M059J (cell line): ENCODE measurements at regions not wholly inside any gene's neighbourhood (a gene's known extent, or its start where the extent isn't known, plus 50 kb on each side); places are given as distances from the start of the nearest gene placed in this dataset.

Experiments used
- DNase-seq: peaks from one replicate; pipeline ENCODE4 v3.0.0-alpha.2; 2012; ENCODE audit warnings: low read depth

DNA sequence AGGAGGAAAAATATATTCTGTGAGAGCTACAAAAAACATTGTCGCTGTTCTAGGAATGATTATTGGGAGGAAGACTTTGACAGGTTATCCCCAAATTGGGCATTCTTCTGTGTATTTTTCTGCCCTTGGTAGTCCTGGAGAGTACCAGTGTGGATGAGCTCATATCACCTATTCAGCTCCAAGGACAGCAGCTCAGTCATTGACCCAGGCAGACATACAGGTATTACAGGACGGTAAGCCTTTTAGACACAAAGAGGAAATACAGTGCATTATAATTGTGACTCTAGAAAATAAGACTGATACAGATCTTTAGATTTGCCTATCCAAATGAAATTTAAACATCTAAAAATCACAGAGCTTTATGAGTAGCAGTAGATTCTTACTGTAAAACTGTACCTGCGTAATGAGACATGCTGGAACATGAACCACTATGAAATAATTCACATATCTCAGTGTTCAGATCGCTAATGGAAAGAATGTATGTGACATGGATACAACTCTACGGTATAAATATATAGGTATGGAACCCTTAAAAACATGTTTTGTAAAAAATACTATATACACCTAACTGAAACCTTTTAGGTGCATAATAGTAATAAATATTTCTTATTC, 56.0 kb downstream of the PLK2 start:
- no peak for DNase-seq

DNA sequence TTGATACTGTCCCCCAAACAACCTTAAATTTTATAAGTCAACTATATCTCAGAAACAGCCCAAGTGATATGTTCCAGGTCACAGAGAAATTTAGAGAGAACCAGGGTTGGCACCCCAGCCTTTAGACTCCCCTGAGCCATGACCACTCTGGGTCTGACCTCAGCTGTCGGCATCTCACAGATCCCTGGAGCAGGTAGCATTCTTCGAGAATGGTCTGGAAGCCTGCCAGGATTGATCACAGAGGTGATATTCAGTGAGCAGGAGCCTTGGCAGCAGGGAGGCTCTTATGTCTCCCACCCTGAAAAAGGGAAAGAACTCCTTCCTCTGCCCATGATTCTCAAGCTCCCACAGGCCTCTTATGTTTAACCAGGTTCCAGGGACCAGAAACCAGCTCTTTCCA, 58.2 kb downstream of the PLK2 start:
- DNase-seq: no peak

DNA sequence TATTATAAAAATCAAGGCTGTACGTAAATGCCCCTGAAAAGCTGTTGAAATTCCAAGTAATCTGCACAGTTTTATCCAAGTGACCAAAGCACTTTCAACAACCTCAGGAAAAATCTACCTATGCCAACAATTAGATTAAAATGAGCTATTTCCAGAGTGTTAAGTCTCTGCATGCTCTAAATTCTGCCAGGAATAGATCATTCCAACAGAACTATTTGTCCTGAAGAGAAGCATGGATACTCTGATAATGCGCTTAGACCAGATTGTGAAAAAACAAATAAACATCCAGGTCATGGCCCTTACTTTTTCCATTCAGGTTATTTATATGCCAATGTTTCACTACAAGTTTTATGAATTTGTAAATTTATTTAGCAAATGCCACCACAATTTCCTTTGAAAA, 59.1 kb downstream of the PLK2 start:
- DNase-seq: no peak

DNA sequence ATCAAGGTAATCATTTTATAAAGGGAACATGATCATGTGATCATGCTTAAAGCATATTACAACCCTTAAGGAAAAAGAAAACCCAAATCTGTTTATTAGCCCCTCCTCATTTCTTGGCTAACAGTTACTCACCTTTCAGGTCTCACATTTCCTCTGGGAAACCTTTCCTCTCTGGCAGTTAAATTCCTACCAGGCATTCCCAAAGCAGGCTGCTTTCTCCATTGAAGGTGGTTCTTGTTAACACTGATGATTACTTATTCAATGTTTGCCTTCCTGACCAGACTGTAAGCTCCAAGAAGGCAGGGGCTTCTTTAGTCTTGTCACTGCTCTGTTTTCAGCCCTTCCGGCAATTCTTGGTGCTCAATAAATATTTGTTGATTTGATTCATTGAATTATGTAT, 59.9 kb downstream of the PLK2 start:
- DNase-seq: no peak

DNA sequence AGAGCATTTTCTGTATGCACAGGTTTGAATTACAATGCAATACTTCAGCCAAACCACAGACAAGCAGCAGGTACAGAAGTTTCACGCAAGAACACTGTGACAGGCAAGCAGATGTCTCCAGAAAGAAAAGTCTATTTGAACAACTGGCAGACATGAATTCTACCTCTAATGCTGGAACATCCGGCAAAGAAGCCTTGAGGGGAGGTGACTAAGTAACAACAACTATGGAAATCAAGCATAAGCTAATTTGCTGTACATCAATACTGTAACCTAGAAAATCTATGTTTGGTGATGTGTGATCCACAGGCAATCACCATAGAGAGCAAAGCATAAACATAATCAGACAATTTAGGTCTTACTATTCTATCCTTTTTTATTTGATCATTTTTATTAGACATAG, 65.5 kb downstream of the PLK2 start:
- peak; percentile 31 for DNase-seq

DNA sequence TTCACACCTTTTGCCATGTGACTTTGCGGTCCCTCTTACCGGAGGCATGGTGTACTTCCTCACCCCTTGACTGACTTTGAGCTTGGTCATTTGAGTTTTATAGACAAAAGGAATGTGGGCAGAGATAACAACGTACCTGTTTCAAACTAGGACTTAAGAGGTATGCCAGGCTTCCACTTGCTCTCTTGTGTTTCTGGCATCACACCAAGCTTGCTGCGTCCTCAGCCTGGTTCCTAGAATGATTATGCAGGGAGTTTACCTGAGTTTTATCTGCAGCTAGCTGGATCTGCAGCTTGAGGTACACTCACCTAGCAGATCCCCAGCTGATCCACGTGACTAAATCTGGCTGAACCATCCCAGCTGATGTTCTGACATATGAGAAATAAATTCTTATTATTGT, 66.2 kb downstream of the PLK2 start:
- no peak for DNase-seq

DNA sequence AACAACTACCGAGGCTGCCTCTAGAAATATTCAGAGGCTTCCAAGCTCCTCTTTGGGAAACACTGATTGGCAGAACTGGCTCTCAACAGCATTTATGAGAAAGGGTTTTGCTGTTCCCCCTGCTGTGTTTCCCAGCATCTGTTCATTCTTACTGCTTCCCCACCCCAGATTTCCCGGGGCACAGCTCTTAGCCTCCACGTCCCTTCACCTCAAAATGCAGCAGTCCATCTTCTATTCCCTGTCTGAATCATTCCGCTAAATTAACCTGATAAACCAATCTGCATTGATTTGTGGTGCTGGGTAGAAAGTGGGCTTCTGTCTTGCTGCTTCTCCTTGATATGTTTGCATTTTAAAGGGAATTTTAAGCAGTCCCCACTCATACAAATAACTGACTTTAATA, 67.4 kb downstream of the PLK2 start:
- DNase-seq: no peak

DNA sequence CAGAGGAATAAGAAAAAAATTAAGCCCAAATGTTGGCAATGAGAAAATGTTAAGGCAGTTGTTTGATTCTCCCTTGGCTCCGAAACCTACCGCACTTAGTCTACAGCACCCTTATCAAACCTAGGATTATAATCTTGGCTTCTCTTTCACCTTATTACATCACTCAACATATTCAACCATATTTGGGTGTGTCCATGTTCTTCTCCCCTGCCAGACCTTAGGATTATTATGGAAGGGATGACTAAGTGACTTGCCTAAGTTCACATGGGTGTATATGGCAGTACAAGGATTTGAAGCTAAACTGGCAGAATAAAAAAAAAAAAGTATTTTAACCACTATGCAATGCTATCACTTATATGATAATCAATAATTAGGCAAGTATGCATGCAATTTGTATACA, 76.4 kb downstream of the PLK2 start:
- no peak for DNase-seq

DNA sequence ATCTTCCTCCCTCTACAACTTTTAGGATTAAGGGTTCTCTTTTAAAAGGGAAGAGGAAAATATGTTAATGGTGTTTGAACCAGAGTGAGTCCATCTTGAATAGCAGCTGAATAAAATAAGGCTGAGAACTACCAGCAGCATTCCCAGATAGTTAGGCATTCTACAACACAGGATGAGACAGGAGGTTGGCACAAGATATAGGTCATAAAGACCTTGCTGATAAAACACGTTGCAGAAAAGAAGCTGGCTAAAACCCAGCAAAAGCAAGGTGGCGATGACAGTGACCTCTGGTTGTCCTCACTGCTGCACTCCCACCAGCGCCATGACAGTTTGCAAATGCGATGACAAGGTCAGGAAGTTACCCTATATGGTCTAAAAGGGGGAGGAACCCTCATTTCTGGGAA, 77.8 kb downstream of the PLK2 start:
- no peak for DNase-seq

DNA sequence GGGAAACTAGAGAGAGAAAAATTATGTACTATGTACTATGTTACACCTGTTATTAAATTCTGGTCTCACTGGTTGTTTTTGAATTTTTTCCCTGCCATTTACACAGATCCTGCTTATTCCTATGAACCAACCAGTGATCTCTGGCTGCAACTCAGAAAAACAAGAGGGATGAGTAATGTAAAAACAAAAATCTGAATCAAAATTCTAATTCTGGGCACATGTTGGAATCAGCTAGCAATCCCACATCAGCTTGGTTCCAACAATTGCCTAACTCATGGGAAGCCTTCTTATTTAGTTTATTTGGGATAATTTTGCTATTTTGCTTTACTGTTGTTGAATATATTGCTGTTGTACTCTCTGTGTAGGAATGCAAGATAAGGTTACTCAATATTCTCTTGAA, 78.3 kb downstream of the PLK2 start:
- DNase-seq: no peak

DNA sequence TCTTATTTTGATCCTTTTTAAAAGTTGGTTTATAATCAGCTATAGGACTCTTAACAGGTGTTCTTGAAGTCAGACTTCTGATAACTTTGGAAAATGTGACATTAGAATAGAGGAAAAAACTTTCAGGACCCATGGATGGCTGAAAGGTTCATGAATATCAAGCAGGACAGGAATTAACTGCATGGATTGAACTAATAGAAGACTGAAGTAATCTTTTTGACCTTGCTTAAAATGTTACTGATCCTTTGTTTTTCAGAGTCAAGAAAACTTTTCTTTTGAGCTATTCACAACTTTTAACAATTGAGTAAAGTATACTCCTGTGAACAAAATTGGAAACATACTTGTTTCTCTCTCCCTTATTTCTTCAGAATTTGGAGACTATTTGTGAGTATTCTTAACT, 79.2 kb downstream of the PLK2 start:
- no peak for DNase-seq

DNA sequence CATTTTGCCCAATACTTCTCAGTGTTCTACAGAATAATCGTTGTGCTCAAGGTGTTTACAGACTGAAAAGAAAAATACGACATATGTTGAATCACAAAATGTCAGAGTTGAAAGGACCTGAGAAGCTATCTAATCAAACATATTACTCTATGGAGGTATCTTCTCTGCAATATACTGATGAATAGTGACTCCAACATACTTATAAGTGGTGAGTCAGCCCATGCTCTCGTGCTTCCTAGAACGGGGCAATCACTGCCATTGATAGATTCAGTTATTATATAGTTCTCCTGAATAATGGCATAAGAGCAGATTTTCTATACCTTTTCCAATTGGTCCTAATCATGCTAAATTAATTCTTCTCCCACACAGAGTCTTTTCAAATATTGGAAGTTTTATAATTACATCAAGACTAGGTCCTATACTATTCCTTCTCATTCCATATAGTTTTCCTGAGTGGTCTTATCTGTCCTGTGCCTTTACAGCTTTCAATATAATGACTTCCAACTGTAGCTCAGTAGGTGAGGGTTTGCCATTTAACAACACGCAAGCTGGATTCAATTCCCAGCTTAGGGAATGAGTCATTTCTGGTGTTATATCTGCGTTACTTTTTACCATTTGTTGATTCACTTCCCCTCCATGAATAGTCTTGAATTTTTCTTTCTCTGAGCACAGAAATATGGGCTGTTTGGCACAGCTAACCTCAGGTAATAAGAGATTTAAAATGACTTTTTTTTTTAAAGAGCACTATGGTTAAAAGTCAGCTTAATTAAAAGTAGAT, 81.1 kb downstream of the PLK2 start:
- DNase-seq: peak; percentile 66

DNA sequence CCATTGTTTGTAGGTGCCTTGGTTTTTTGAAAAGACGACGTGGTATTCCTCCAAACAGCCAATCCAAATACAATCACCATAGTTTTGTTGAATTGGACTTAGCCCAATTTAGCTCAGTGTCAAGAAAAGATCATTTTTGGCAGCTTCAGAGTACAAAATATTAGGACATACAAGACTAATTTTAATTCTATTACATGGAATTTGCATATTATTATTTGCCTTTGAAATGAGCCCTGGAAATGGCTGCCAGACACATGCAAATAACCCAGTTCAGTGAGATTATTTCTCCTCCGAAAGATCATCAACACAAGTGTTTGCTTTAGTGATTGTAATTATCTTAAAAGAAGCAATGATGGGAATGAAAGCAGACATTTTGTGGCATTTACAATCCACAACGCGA, 89.3 kb downstream of the PLK2 start:
- no peak for DNase-seq

DNA sequence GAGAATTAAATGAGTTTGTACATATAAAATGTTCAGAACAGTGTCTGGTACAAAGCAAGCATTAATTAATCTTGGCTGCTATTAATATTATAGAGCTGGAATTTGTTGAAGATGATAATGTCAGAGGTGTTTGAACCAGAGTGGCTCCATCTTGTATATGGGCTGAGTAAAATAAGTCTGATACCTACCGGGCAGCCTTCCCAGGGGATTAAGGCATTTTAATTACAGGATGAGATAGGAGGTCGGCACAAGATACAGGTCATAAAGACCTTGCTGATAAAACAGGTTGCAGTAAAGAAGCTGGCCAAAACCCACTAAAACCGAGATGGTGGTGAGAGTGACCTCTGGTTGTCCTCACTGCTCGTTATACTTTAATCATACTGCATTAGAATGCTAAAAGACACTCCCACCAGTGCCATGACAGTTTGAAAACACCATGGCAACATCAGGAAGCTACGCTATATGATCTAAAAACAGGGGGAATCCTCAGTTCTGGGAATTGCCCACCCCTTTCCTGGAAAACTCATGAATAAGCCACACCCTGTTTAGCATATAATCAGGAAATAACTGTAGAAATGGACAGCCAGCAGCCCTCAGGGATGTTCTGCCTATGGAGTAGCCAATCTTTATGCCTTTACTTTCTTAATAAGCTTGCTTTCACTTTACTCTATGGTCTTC, 90.2 kb downstream of the PLK2 start:
- DNase-seq: no peak

DNA sequence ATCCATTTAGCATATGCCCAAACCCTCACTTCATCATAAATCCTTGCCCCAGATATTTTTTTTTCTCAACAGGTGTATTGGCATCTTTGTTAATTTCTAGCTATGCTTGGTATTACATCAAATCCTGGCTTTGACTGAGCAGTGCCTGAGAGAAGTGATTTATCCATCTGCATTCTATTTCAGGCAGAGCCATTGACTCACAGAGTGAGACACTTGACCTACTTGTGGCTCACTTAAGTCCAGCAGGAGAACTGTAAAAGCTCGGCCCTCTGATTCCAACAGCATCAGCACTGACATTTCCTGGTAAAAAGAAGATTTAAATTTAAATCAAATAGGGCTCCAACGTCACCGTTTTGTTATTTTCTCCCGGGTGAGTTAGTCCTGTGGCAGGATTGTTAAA, 93.4 kb downstream of the PLK2 start:
- DNase-seq: no peak

DNA sequence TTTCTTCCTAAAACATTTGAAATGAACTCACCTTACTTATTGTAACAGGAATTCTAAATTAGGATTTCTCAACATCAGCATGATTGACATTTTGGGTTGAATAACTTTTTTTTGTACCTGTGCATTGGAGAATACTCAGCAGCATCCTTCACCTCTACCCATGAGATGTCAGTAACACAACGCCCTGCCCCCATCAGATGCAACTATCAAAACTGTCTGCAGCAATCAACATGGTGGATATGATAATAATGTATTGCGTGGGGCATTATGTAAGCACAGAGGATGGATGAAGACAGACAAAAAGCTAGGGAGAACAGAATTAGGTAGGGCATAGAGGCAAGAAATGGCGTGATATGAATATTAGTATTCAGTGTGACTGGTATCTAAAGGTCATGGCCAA, 94.1 kb downstream of the PLK2 start:
- DNase-seq: no peak

DNA sequence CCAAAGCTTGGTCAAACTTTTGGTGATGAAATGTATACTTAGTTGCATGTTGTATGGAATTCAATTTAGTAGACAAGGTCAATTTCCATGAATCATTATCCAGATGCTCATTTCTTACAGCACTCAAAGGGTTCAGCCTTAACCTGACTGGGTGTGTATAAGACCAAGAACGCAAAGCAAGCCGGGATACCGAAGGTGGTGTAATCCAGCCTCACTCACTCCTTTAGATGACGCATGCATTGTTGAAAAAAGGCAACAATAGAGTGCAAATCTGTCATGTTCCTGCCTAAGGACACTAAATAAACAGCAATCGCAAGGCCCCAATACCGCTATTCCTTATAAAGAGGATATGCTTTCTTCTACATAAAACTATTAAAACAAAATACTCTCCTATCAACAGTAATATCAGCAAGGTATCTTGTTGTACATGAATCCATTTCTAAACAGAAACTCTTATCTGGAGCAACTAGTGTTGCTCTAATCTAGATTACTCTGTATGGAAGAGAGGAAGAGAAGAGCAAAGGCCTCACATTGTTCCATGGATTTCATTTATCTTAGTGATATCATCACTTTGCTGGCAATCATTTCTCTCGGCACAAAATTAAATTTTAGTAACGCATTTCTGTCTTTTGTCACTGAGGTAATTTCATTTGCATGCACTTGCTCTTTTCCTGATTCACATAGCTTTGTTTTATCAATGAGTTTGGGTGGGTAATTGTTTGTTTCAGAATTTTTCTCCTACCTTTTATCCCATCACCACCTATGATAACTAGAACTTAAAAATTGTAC, 96.2 kb downstream of the PLK2 start:
- DNase-seq: no peak

DNA sequence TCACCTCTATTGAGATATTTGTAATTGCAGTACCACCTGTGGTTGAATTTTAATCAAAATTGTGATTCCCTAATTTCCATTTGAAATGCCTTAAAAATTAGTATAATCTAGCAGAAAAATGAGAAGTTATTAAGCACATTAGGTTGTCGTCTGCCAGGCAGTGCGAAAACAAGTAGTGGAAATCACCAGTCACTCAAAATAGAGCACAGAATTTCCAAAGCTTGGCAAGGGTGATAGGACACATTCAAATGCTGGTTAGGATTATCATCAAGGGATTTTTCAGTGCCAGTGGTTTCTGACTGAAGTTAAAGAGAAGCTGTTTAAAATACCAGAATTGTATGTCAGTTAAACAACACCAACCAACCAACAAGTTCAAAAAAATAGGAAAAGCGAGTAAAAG, 97.8 kb downstream of the PLK2 start:
- no peak for DNase-seq

DNA sequence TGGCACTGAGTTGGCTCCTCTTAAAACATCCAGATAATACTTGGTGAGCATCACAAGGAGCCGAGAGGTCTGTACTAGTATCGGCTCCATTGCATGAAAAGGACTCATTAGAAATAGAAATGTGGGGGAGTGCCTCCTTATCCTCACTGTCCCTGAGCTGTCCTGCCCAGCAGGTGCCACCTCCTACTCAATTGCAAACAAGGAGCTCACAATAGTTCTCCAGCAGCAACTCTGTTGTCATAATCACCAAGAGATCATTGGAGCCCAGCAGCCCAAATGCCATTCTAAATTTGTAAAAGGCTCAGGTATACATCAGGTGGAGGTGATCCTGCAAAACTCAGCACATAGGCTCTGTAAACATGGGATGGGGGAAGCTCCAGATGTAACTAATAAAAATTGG, 99.1 kb downstream of the PLK2 start:
- DNase-seq: no peak

DNA sequence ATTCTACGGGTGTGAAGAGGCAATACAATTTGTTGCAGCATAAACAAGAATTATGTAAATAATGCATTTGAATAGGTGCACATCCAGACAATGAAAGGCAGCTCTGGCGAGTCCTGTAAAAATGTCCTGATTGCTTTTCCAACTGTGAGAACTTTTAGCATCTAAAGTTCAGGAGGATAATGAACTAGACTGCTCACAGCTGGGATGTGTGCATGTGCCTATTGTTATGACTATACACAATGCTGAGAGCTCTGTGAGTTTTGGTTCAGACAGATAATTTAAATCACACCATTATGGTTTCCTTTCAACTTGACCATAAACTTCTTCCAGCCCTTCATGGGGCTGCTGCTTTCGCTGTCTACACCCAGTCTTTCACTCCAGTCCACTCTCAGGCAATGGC, 99.9 kb downstream of the PLK2 start:
- no peak for DNase-seq

DNA sequence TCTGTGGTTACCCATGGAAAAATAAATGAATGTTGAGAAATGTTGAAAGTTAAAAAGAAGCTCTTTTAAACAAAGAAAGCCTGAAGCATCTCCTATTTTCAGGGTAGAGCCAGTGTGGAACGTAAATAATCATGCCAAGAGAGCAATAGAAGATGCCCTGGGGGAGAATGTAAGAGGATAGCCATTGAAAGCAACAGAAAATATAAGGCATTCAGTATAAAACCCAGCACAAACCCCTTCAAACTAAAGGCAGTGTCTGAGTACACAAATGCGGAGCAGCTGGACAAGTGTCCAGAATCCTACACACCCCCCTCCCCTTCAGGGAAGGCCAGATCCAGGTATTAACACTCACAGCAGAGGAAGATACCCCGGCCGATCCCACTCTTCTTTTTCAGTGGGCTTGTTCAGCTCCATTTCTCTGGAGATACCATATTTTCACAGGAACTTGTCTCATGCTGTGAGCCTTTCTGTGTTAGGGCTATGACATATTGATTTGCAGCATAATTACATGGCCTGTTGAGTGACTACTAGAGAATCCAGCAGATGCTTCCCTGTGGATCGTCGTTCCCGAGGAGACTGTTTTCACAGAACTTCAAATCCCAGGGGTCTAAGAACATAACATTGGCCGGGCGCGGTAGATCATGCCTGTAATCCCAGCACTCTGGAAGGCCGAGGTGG, 101.2 kb downstream of the PLK2 start:
- peak; percentile 43 for DNase-seq
